K562 (cell line): ENCODE measurements at regions not wholly inside any gene's neighbourhood (a gene's known extent, or its start where the extent isn't known, plus 50 kb on each side); places are given as distances from the start of the nearest gene placed in this dataset.

Experiments used
- THAP12 ChIP-seq: fragments of 250-450 bp; sonication (Bioruptor Pico); IDR thresholded peaks from 2 replicates; pipeline ENCODE4 v1.9.0; 2021; ENCODE audit warnings: mild to moderate bottlenecking, inconsistent platforms
- YY1 ChIP-seq, 3 experiments: IDR thresholded peaks; 2 replicates each; pipeline ENCODE4 v1.6.1; 2011; ENCODE audit warnings: low read length in 2 of 3, mild to moderate bottlenecking in 2 of 3, moderate library complexity in 2 of 3, borderline replicate concordance in 1 of 3, control low read depth in 1 of 3, low read depth in 1 of 3; ENCODE audit not compliant: insufficient read depth in 3 of 3, insufficient replicate concordance in 2 of 3, control insufficient read depth in 1 of 3, insufficient read length in 1 of 3; ENCODE audit errors: extremely low read depth in 1 of 3
- ZFPM2 ChIP-seq: fragments of 250-450 bp; sonication (Bioruptor Pico); IDR thresholded peaks from 2 replicates; pipeline ENCODE4 v1.5.1; 2022; ENCODE audit warnings: mild to moderate bottlenecking
- TF ChIP-seq, protein P1 (sequence below), 3 experiments: IDR thresholded peaks in 2 of 3; conservative IDR thresholded peaks in 1 of 3; 2 replicates each; pipeline ENCODE4 v1.5.1; 2011 to 2012; ENCODE audit warnings: low read length in 3 of 3, mild to moderate bottlenecking in 3 of 3, control low read depth in 2 of 3, improper control_type of control experiment in 1 of 3, inconsistent platforms in 1 of 3, low read depth in 1 of 3, mixed read lengths in 1 of 3, moderate library complexity in 1 of 3; ENCODE audit not compliant: insufficient read depth in 2 of 3

DNA sequence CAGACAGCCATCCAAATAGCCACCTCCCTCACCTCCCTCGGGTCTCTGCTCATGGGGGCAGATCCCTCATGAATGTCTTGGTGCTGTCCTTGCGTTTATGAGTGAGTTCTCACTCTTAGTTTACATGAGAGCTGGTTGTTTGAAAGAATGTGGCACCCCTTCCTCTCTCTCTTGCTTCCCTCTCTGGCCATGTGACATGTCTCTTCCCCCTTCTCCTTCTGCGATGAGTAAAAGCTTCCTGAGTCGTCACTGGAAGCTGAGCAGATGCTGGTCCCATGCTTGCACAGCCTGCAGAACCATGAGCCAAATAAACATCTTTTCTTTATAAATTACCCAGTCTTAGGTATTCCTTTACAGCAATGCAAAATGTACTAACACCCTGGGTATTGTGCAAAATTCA is 208.7 kb downstream of the LACC1 start:
- no peak for TF ChIP-seq YY1 (IDR thresholded peaks at IDR 0.05; ENCODE audit: borderline replicate concordance in 1 of 3, control insufficient read depth in 1 of 3, extremely low read depth in 1 of 3, insufficient read depth in 3 of 3, insufficient read length in 1 of 3, insufficient replicate concordance in 2 of 3, low read depth in 1 of 3, low read length in 2 of 3)
- TF ChIP-seq THAP12 (CRISPR knock-in tag): no peak
- TF ChIP-seq, protein P1, sequence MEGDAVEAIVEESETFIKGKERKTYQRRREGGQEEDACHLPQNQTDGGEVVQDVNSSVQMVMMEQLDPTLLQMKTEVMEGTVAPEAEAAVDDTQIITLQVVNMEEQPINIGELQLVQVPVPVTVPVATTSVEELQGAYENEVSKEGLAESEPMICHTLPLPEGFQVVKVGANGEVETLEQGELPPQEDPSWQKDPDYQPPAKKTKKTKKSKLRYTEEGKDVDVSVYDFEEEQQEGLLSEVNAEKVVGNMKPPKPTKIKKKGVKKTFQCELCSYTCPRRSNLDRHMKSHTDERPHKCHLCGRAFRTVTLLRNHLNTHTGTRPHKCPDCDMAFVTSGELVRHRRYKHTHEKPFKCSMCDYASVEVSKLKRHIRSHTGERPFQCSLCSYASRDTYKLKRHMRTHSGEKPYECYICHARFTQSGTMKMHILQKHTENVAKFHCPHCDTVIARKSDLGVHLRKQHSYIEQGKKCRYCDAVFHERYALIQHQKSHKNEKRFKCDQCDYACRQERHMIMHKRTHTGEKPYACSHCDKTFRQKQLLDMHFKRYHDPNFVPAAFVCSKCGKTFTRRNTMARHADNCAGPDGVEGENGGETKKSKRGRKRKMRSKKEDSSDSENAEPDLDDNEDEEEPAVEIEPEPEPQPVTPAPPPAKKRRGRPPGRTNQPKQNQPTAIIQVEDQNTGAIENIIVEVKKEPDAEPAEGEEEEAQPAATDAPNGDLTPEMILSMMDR (IDR thresholded peaks at IDR 0.05 in 2 of 3, conservative IDR thresholded peaks at IDR 0.05 in 1 of 3; ENCODE audit: insufficient read depth in 2 of 3, low read depth in 1 of 3, low read length in 3 of 3): no peak
- no peak for TF ChIP-seq ZFPM2
